ENCODE measurements at regions not wholly inside any gene's neighbourhood (a gene's known extent, or its start where the extent isn't known, plus 50 kb on each side); places are given as distances from the start of the nearest gene placed in this dataset.
A peak's percentile ranks its signal among the peaks of the same experiment; 100 is the strongest.

- no peak for TF ChIP-seq CTCF (IDR thresholded peaks at IDR 0.05; ENCODE audit: insufficient read depth, low read depth, low read length)
- no peak overlapping the region for H3K4me3 ChIP-seq (ENCODE audit: low read depth, low read length)
- peak; percentile 70 for DNase-seq (ENCODE audit: low read depth)
Observed at GRCh38 chr9:115229496-115229895, 111.5 kb upstream of the TNC start.

GRCh38 chr9:115230924-115231515 is 113.1 kb upstream of the TNC start:
- no peak for TF ChIP-seq CTCF (IDR thresholded peaks at IDR 0.05; ENCODE audit: insufficient read depth, low read depth, low read length)
- DNase-seq (ENCODE audit: low read depth) = no peak
- no peak overlapping the region for H3K4me3 ChIP-seq (ENCODE audit: low read depth, low read length)

- no peak for DNase-seq (ENCODE audit: low read depth)
- no peak for TF ChIP-seq CTCF (IDR thresholded peaks at IDR 0.05; ENCODE audit: insufficient read depth, low read depth, low read length)
- no peak overlapping the region for H3K4me3 ChIP-seq (ENCODE audit: low read depth, low read length)
Observed at GRCh38 chr9:115232181-115232774, 114.3 kb upstream of the TNC start.

GRCh38 chr9:115234094-115234493 is 116.1 kb upstream of the TNC start:
- peak; percentile 86 for DNase-seq (ENCODE audit: low read depth)
- H3K4me3 ChIP-seq (ENCODE audit: low read depth, low read length) = no peak overlapping the region

GRCh38 chr9:115235221-115235620 is 117.3 kb upstream of the TNC start:
- no peak for DNase-seq (ENCODE audit: low read depth)
- H3K4me3 ChIP-seq (ENCODE audit: low read depth, low read length) = no peak overlapping the region
- TF ChIP-seq CTCF (IDR thresholded peaks at IDR 0.05; ENCODE audit: insufficient read depth, low read depth, low read length) = no peak

More at GRCh38 chr9:115234094-115234493, 116.1 kb upstream of the TNC start:
- no peak for TF ChIP-seq CTCF (IDR thresholded peaks at IDR 0.05; ENCODE audit: insufficient read depth, low read depth, low read length)

- no peak for DNase-seq (ENCODE audit: low read depth)
- no peak overlapping the region for H3K4me3 ChIP-seq (ENCODE audit: low read depth, low read length)
- TF ChIP-seq CTCF (IDR thresholded peaks at IDR 0.05; ENCODE audit: insufficient read depth, low read depth, low read length) = no peak
Observed at GRCh38 chr9:115237385-115237998, 119.5 kb upstream of the TNC start.
